T-helper 1 cell treated with Interleukin-12 subunit alpha and Interleukin-12 subunit beta and Interleukin-4 antibody, amounts not matched to agents 30 μg/mL and 1 μg/mL, for 36 hours (primary cell): ENCODE measurements at regions not wholly inside any gene's neighbourhood (a gene's known extent, or its start where the extent isn't known, plus 50 kb on each side); places are given as distances from the start of the nearest gene placed in this dataset.

Experiments
- H3K27ac Mint-ChIP-seq: one replicate; pipeline ENCODE4 v1.8.0; 2021; ENCODE audit warnings: mild to moderate bottlenecking, mixed read lengths
- H3K27me3 Mint-ChIP-seq: one replicate; pipeline ENCODE4 v1.8.0; 2021; ENCODE audit warnings: low read depth, mixed read lengths
- H3K36me3 Mint-ChIP-seq: one replicate; pipeline ENCODE4 v1.8.0; 2021; ENCODE audit warnings: low read depth, mixed read lengths
- H3K4me1 Mint-ChIP-seq: one replicate; pipeline ENCODE4 v1.8.0; 2021; ENCODE audit warnings: low read depth, mixed read lengths
- H3K4me3 Mint-ChIP-seq: one replicate; pipeline ENCODE4 v1.8.0; 2021; ENCODE audit warnings: mild to moderate bottlenecking, moderate library complexity, mixed read lengths
- H3K9me3 Mint-ChIP-seq: one replicate; pipeline ENCODE4 v1.8.0; 2021; ENCODE audit warnings: mixed read lengths

DNA sequence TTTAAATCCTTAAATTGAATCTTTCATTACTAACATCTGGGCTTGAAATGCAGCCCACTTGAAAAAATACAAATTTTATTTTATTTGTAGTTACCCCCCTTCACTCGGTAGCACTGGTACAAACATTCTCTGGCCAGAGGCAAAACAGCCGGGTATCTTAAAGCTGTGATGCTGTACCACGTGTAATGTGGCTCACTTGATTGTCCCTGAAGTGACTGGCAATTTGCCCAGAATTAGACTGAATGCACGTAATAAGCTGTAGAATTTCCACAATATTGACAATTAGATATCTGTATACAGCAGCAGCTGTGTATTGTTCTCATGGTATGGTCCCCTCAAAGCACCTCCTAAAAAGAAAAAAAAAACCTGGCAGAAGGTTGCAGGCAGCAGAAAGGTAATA lies 192.8 kb upstream of the TBC1D5 start:
- H3K36me3 Mint-ChIP-seq: no peaks in the 10 kb centered on the region
- no peaks in the 10 kb centered on the region for H3K9me3 Mint-ChIP-seq
- H3K4me3 Mint-ChIP-seq: no peak overlapping the region
- H3K27ac Mint-ChIP-seq: no peak overlapping the region
- peaks cover 5% of the 10 kb centered on the region for H3K27me3 Mint-ChIP-seq
- no peaks in the 10 kb centered on the region for H3K4me1 Mint-ChIP-seq

DNA sequence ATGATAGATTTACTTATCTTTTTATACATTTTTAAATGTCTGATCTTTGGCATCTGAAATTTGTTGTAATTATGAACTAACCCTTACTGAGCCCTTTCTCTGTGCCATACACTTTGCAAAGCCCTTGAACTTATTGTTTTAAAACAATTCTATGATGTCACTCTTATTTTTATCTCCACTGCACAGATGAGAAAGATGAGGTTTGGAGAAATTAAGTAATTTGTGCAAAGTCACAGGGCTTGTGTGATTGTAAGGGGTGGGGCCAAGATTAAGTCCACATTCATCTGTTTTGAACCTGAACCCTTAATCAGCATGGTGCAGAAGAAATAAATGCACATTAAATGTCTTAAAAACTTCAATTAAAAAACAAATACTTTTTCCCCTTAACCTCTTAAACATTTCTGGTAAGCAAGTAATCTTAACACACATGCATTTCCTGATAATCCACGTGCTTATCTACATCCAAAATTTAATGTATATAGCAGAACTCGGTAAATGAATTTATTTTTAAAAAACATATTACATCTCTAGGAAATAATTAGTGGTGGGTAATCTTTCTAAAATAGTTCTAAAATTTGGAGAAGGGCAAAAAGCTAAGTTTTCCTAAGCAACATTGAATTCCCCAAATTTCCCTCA lies 189.8 kb upstream of the TBC1D5 start:
- Mint-ChIP-seq H3K36me3 (no peaks in the 10 kb centered on the region), H3K27me3 (peaks cover 5% of the 10 kb centered on the region), H3K4me1 (no peaks in the 10 kb centered on the region), H3K9me3 (no peaks in the 10 kb centered on the region), H3K4me3 (no peak overlapping the region), H3K27ac (no peak overlapping the region)

DNA sequence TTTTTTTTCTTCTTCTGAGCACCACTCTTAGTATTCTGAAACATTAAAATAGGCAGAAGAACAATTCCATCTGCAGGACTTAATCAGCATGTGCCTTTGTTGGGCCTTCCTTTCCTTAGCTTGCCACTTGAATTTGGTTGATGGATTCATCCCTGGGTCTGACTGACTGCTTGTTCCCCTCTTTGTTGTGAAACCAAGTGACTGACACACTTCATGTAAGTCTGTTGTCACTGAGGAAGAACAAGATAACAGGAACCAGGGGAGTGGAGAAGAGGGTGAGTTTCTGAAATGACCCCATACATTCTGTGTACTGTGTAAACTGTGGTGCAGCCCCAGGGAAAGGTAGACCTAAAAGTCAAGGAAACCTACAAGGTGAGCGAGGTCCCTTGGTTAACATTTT lies 188.7 kb upstream of the TBC1D5 start:
- Mint-ChIP-seq H3K9me3 (no peaks in the 10 kb centered on the region), H3K27me3 (no peaks in the 10 kb centered on the region), H3K4me1 (no peaks in the 10 kb centered on the region), H3K27ac (no peak overlapping the region), H3K4me3 (no peak overlapping the region), H3K36me3 (no peaks in the 10 kb centered on the region)

DNA sequence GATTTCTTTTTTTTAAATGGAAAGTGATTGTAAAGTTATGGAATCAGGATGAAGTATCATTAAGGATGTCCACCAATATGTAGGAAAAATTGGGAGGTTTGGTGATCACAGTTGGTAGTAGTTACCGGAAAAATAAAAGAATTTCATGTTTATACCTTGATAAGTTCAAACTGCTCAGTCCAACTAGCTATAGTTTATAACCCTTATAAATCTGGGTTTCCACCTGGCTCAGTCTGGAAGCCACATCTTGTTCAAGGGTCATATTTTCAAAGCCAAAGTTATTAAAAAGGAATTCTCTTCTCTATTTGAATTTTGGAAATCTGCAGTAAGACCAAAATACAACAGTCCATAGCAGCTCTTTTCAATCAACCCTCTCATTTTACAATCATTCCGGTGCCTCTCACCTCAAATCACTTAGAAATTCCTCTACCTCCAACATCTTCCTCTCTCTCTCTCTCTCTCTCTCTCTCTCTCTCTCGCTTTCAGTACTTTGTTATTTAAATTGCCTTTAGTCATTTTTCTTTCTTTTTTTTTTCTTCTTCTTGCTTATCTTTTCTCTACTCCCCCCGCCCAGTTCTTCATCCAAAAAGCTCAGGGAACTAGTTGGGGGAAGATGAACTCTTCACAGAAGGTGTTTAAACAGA lies 186.2 kb upstream of the TBC1D5 start:
- no peaks in the 10 kb centered on the region for H3K4me1 Mint-ChIP-seq
- H3K36me3 Mint-ChIP-seq: no peaks in the 10 kb centered on the region
- no peak overlapping the region for H3K4me3 Mint-ChIP-seq
- H3K27ac Mint-ChIP-seq: no peak overlapping the region
- H3K27me3 Mint-ChIP-seq: no peaks in the 10 kb centered on the region
- no peaks in the 10 kb centered on the region for H3K9me3 Mint-ChIP-seq

DNA sequence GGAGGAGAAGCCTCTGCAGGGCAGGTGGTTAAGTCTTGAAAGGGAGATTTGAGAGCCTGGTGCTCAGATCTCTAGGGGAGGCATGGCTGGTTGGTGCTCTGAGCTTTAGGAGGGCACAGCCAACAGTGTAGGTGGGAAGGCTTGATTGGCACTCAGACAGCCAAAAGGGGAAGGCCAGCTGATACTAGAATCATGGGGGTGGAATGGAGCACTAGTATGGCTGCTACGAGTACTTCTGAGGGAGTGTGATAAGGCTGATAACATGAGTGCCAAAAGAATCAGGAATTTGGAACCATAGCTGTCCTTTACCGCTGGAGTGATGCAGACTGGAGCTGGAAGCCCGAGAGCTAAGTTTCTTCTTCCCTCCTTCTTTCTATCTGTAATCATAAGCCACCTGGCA lies 184.6 kb upstream of the TBC1D5 start:
- Mint-ChIP-seq H3K27ac (no peak overlapping the region), H3K36me3 (no peaks in the 10 kb centered on the region), H3K27me3 (no peaks in the 10 kb centered on the region), H3K9me3 (no peaks in the 10 kb centered on the region), H3K4me1 (no peaks in the 10 kb centered on the region), H3K4me3 (no peak overlapping the region)

DNA sequence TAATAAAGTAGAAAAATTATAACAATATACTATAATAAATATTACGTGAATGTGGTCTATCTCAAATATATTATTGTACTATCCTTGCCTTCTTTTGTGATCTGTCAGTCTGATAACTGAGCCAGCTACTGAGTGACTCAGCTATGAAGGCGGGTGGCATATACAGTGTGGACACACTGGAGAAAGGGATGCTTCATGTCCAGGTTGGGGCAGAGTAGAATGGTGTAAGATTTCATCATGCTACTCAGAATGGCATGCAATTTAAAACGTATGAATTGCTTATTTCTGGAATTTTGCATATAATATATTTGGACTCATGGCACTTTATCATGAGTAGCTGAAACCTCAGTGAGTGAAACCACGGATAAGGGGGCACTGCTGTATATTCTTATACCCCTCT lies 172.9 kb upstream of the TBC1D5 start:
- no peaks in the 10 kb centered on the region for H3K36me3 Mint-ChIP-seq
- no peaks in the 10 kb centered on the region for H3K4me1 Mint-ChIP-seq
- H3K27me3 Mint-ChIP-seq: peaks cover 13% of the 10 kb centered on the region
- H3K27ac Mint-ChIP-seq: no peak overlapping the region
- no peaks in the 10 kb centered on the region for H3K9me3 Mint-ChIP-seq
- H3K4me3 Mint-ChIP-seq: no peak overlapping the region

DNA sequence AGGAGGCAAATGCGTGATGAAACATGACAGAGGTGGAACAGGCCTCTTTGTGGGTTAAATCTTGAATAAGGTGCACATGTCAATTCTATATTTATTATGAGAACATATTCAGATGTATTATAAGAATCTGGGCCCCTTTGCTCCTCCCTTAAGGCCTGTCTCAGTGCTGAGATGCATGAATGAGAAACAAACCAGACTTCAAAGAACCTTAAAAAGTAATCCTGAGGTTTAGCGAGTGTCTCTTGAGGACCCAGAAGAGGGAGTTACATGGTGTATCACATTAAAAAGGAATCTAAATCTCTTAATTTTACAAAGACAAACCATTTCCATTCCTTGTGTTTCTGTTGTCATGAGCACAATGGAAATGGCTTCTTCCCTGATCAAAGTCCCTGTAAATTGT lies 170.9 kb upstream of the TBC1D5 start:
- Mint-ChIP-seq H3K36me3 (no peaks in the 10 kb centered on the region), H3K4me1 (no peaks in the 10 kb centered on the region), H3K4me3 (no peak overlapping the region)

DNA sequence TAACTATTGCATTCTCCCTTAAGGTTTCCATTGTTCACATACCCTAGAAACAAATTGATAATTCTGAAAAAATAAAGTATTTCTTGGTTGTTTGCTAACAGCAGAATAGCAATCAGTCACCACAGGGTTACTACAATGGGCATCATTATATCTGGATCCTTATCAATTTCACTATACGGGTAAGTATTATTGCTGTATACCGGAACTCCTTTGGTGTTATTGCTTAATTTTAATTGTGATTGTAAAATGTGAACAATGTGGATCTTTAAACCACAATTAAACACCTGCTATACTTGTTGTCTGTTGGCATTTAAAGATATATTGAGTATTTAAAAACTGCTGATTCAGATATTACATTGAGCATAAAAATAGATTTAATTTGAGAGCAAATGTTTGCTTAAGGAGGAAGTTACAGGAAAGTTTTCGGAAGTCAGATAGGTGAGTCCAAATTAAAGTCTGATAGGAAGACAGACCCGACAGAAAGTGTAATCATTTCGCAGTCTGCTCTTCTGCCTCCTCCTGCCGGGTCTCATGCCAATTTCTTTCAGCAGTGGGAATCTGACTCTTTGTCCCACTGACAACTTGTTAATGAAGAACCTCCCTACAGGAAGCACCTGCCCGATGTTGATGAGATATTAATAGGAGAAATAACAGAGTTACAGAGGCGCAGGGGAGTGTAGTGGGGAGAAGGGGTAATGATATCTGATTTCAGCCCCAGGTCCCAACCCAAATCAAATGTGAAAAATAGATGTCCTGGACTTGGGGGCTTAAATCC lies 169.7 kb upstream of the TBC1D5 start:
- no peaks in the 10 kb centered on the region for H3K36me3 Mint-ChIP-seq
- no peak overlapping the region for H3K4me3 Mint-ChIP-seq
- no peaks in the 10 kb centered on the region for H3K4me1 Mint-ChIP-seq
- H3K27me3 Mint-ChIP-seq: peaks cover 10% of the 10 kb centered on the region
- no peak overlapping the region for H3K27ac Mint-ChIP-seq
- no peaks in the 10 kb centered on the region for H3K9me3 Mint-ChIP-seq

More for the DNA sequence above, 170.9 kb upstream of the TBC1D5 start:
- no peaks in the 10 kb centered on the region for H3K9me3 Mint-ChIP-seq
- no peak overlapping the region for H3K27ac Mint-ChIP-seq
- peaks cover 10% of the 10 kb centered on the region for H3K27me3 Mint-ChIP-seq

DNA sequence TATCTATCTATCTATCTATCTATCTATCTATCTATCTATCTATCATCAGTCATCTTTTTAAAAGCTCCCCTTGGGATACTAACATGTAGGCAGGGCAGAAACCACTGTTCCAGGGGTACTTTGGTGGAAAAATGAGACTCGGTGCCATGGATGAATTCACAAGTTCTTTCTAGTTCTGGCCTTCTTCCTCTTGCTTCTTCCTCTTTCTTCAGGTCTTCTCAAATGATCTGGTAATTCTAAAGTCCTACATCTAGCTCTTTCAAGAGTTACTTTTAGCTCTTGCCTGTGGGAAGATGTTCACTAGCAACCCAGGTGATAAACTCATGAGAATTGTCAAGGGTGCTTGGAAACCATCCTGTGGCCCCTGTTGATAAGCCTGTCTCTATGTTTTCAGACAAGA lies 168.5 kb upstream of the TBC1D5 start:
- no peaks in the 10 kb centered on the region for H3K9me3 Mint-ChIP-seq
- no peak overlapping the region for H3K27ac Mint-ChIP-seq
- no peaks in the 10 kb centered on the region for H3K36me3 Mint-ChIP-seq
- no peaks in the 10 kb centered on the region for H3K4me1 Mint-ChIP-seq
- peaks cover 10% of the 10 kb centered on the region for H3K27me3 Mint-ChIP-seq
- H3K4me3 Mint-ChIP-seq: no peak overlapping the region

DNA sequence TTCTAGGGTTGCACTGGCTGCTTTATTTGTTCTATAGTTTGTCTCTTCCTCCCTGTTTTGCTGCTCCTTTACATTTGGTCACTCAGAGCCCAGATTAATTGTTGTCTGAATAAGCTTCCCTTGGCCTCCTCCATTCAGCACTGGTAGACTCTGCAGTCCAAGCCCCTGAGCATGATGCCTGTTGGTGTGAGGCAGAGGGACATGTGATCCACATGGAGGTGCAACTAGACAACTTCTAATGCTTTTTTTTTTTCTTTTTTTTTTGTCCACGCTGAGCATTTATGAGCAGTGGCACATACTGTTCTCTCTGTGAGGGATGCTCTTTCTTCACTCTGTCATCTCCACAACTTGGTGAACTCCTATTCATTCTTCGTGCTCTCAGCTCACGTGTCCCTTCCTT lies 167.3 kb upstream of the TBC1D5 start:
- Mint-ChIP-seq H3K9me3 (no peaks in the 10 kb centered on the region), H3K4me3 (no peak overlapping the region), H3K36me3 (no peaks in the 10 kb centered on the region), H3K4me1 (no peaks in the 10 kb centered on the region), H3K27me3 (peaks cover 10% of the 10 kb centered on the region), H3K27ac (no peak overlapping the region)

DNA sequence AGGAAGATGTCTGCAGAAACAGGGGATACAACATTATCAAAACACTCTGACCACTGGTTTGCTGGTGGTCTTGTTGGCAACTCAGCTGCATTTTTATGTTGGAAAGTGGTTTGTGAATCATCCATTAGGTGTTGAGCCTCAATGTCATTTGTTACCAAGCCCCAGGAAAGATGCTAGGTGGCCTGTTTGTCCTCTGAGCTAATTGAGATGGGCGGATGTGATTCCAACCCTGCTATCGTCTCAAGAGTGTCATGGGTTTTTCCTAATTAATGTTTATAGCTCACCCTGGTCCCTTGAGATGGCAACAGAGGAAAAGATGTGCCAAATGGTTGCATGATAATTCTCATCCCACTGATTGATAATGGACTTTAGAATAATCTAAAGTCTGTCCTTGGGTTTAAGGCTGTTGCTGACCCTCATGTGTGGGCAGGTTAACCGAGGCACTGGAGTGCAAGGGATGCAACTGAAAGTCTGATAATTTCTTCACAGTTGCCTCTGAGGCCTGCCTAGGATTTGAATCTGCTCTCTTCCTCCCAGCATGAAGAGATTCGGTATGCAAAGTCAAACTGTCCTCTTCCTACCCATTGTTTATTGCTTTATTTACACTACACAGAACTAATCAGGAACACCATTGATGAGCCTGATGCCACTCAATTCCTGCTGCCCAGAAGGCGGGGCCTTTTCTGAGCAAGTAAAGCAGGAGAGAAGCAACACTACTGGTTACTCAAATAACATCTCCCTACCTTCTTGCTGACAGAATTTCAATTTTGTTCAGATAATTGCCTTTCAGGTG lies 166.2 kb upstream of the TBC1D5 start:
- Mint-ChIP-seq H3K9me3 (no peaks in the 10 kb centered on the region), H3K4me1 (no peaks in the 10 kb centered on the region), H3K27me3 (peaks cover 13% of the 10 kb centered on the region), H3K4me3 (no peak overlapping the region), H3K36me3 (no peaks in the 10 kb centered on the region), H3K27ac (no peak overlapping the region)

DNA sequence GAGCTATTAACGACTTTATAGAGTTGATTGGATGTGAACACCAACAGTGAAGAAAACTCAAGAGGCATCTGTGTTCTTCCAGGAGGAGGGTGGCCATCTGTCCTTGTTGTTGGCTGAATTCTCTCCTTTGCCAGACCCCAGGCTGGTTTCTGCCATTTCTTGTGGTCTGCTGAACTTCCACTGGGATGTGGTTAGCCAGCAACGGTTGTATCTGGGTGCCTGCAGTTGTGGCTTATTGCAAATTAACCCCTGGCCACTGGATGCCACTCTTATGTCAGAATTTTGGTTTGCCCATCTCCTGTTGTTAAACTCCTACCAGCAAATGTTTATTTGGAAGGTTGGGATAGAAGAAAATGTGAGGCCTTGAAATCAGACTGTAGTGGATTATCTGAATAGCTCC lies 163.6 kb upstream of the TBC1D5 start:
- Mint-ChIP-seq H3K27ac (no peak overlapping the region), H3K9me3 (no peaks in the 10 kb centered on the region), H3K4me1 (no peaks in the 10 kb centered on the region), H3K27me3 (peaks cover 4% of the 10 kb centered on the region), H3K36me3 (no peaks in the 10 kb centered on the region), H3K4me3 (no peak overlapping the region)

DNA sequence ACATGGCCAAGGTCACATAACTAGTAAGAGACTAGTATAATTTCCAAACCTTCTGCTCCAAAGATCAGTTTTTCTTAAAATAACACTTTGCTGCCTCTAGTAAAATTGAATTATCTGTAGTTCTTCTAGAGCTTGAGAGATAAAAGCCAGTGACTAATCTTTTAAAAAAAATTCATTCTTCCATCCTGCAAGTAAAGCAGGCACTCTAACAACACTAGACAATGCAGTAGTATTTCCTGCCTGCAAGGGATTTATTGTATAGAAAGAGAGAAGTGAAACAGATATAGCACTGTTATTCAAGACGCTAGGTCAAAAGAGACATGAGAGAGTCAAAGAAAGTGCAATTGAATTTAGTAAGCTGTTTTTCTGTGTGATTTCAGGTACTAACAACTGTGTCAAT lies 159.5 kb upstream of the TBC1D5 start:
- Mint-ChIP-seq H3K36me3 (no peaks in the 10 kb centered on the region), H3K27ac (no peak overlapping the region), H3K4me1 (no peaks in the 10 kb centered on the region), H3K27me3 (peaks cover 4% of the 10 kb centered on the region), H3K9me3 (peaks cover 6% of the 10 kb centered on the region), H3K4me3 (no peak overlapping the region)

DNA sequence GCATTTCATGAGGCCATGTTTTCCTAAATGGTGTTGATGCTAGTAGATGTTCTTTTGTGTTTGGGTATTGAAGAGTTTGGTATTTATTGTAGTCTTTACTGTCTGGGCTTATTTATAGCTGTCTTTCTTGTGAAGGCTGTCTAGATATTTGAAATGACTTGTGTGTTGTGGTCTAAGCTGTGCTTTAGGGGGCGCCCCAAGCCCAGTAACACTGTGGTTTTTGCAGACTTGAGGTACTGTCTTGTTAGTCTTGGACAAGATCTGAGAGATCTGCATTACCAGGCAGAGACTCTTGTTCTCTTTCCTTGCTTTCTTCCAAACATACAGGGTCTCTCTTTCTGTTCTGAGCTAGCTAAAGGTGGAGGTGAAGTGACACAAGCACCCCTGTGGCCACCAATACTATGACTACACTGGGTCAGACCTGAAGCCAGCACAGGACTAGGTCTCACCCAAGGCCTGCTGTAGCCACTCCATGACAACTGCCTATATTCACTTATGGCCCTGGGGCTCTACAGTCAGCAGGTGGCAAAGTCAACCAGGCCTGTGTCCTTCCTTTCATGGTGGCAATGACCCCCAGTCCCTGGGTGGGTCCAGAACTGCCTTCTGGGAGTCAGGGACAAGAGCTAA lies 152.1 kb upstream of the TBC1D5 start:
- no peaks in the 10 kb centered on the region for H3K4me1 Mint-ChIP-seq
- peaks cover 8% of the 10 kb centered on the region for H3K27me3 Mint-ChIP-seq
- peaks cover 3% of the 10 kb centered on the region for H3K9me3 Mint-ChIP-seq
- no peaks in the 10 kb centered on the region for H3K36me3 Mint-ChIP-seq
- no peak overlapping the region for H3K4me3 Mint-ChIP-seq
- H3K27ac Mint-ChIP-seq: no peak overlapping the region
